ENCODE measurements at regions not wholly inside any gene's neighbourhood (a gene's known extent, or its start where the extent isn't known, plus 50 kb on each side); places are given as distances from the start of the nearest gene placed in this dataset.

GRCh38 chr12:114821570-114821969, 137.6 kb upstream of the TBX3 start:
- Histone ChIP-seq H3K4me3 (ENCODE audit: low read depth, low read length) (no peak overlapping the region), H3K27me3 (ENCODE audit: control insufficient read depth, insufficient read depth, low read length) (peaks cover 2% of the 10 kb centered on the region), H3K36me3 (ENCODE audit: control insufficient read depth, insufficient read depth, low read length) (no peaks in the 10 kb centered on the region)
- DNase-seq (ENCODE audit: low read depth), result no peak
- no peak for TF ChIP-seq CTCF (IDR thresholded peaks at IDR 0.05; ENCODE audit: insufficient read depth, low read length, poor library complexity, severe bottlenecking)

DNA sequence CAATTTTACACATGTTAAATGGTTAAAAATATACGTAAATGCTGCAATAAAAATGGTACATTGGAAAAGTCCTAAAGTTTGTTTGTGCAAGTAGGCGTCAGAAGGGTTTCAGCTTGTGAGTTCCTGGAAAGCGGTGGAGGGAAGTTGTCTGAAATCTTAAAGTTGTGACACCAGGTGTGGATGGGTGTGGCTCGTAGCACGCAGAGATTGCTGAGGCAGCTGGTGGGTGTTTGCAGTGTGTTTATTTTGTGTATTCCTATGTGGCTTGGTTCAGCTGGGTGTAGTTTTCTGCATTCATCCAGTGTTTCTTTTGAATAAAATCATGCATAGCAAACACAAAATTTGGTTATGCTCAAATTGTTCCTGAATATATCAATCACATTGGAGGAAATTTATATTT, 136.8 kb upstream of the TBX3 start:
- no peaks in the 10 kb centered on the region for H3K36me3 ChIP-seq (ENCODE audit: control insufficient read depth, insufficient read depth, low read length)

DNA sequence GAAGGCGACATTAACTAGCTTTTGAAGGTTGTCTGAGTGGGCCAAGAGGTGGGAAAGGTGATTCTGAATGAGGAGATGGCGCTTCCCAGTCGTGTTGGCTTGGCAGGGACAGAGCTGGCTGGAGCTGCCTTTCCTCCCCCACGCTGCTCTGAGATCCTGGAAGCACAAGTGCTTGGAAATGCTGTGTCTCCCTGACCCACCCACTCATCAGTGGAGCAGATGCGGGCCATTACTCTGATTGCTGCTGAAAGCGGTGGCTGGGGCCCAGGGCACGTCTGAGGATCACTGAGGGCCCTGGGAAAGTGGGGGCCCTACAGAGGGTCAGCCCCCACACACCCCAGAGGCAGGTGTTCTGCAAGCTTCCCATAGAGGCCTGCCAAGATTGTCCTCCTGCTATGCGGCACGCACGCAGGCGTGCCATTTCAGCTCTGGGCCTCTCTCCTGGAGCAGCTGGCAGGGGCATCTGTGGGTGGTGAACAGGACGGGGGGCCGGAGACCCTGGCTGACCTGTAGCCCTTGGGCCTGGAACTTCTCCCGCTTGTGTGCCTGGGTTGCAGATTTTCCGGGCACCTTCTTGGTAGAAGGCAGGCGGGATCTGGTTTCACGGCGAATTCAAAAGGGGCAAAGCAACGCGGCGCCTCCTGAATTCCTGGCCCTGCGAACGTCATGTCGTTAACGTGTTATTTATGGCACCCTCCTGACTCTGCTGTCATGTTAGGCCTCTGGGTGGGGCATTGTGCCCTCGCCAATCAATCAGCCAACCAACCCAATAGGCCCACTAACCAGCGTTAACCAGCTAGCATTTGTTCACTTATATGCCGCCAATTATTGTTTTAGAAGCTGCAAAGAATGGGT, 133.8 kb upstream of the TBX3 start:
- Histone ChIP-seq H3K36me3 (ENCODE audit: control insufficient read depth, insufficient read depth, low read length) (no peaks in the 10 kb centered on the region), H3K4me3 (ENCODE audit: low read depth, low read length) (no peak overlapping the region), H3K27me3 (ENCODE audit: control insufficient read depth, insufficient read depth, low read length) (peaks cover 2% of the 10 kb centered on the region)
- TF ChIP-seq CTCF (IDR thresholded peaks at IDR 0.05; ENCODE audit: insufficient read depth, low read length, poor library complexity, severe bottlenecking), result no peak
- DNase-seq (ENCODE audit: low read depth), result no peak

More for the DNA sequence above, 136.8 kb upstream of the TBX3 start:
- DNase-seq (ENCODE audit: low read depth), result no peak
- no peak overlapping the region for H3K4me3 ChIP-seq (ENCODE audit: low read depth, low read length)
- H3K27me3 ChIP-seq (ENCODE audit: control insufficient read depth, insufficient read depth, low read length), result peaks cover 2% of the 10 kb centered on the region
- no peak for TF ChIP-seq CTCF (IDR thresholded peaks at IDR 0.05; ENCODE audit: insufficient read depth, low read length, poor library complexity, severe bottlenecking)

DNA sequence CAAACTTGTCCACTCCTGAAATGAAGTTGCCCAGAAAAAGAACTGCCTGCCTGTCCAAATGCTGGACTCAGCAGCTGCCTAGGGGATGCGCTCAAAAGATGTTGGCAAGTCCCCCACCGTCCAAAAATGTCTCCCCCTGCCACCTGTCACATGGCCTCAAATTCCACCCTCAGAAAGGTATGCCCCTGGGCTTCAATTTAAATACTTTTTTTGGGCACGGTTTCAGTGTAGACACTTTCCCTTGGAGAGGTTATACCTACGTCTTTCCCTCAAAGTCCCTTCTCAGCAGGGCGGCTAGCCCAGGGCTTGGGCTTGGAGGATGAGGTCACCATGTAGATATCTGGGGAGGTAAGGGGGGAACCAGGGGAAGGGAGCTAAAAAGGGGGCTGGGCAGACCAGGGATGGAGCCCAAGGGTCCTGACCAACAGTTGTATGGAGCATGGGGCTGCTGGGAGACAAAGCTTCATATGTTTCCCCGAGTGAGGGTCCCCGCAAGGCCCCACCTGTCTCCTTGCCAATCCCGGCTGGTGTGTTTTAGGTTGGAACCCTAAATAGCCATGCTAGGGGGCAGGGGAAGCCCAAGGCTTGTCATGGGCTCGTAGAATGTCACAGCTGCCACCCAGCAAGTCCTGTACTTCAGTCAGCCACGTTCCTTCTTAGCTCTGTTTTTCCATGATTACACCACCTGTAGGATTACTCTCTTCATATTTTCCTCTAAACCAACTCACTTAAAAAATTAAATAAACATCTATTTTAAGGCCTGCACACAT, 131.2 kb upstream of the TBX3 start:
- Histone ChIP-seq H3K36me3 (ENCODE audit: control insufficient read depth, insufficient read depth, low read length) (no peaks in the 10 kb centered on the region), H3K27me3 (ENCODE audit: control insufficient read depth, insufficient read depth, low read length) (peaks cover 2% of the 10 kb centered on the region), H3K4me3 (ENCODE audit: low read depth, low read length) (no peak overlapping the region)
- DNase-seq (ENCODE audit: low read depth), result no peak
- TF ChIP-seq CTCF (IDR thresholded peaks at IDR 0.05; ENCODE audit: insufficient read depth, low read length, poor library complexity, severe bottlenecking), result no peak

- H3K4me3 ChIP-seq (ENCODE audit: low read depth, low read length), result no peak overlapping the region
- DNase-seq (ENCODE audit: low read depth), result no peak
- TF ChIP-seq CTCF (IDR thresholded peaks at IDR 0.05; ENCODE audit: insufficient read depth, low read length, poor library complexity, severe bottlenecking), result no peak
- H3K36me3 ChIP-seq (ENCODE audit: control insufficient read depth, insufficient read depth, low read length), result no peaks in the 10 kb centered on the region
- peaks cover 2% of the 10 kb centered on the region for H3K27me3 ChIP-seq (ENCODE audit: control insufficient read depth, insufficient read depth, low read length)
Measured at GRCh38 chr12:114812858-114813761, 129.1 kb upstream of the TBX3 start.

Data from kidney epithelial cell (primary cell).